NCI-H1417 treated with DMSO at 0.1 percent for 48 hours (cell line): ENCODE measurements at regions not wholly inside any gene's neighbourhood (a gene's known extent, or its start where the extent isn't known, plus 50 kb on each side); places are given as distances from the start of the nearest gene placed in this dataset.
"Not testable (repeated sequence)": the region's sequence is repeated elsewhere in the genome, so short reads cannot be mapped to it uniquely, and the experiment has no call there.

ENCODE experiments used
- DNase-seq: peaks from one replicate; lab custom pipeline; 2025; lab: John Stamatoyannopoulos, UW

- DNase-seq, result no peak
Observed at GRCh38 chr21:36591326-36591970, 107.5 kb upstream of the SIM2 start.

DNA sequence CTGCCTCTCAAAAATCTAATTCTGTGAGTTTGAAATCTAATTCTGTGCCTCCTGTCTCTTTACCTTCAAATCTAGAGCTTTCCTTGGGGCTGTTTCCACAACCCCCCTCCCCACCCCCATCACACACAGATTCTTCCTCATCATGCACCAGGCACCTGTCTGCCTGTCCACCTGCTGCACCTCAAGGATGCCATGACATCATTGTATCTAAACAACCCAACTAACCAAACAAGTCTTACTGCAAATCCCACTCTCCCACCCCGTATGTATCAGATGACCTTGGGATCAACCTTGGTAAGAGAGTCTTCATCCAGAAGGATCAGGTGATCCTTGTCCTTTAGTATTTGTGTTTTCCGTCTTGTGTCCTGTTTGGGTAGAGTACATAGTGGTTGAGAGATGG is 102.7 kb upstream of the SIM2 start:
- DNase-seq, result no peak

DNA sequence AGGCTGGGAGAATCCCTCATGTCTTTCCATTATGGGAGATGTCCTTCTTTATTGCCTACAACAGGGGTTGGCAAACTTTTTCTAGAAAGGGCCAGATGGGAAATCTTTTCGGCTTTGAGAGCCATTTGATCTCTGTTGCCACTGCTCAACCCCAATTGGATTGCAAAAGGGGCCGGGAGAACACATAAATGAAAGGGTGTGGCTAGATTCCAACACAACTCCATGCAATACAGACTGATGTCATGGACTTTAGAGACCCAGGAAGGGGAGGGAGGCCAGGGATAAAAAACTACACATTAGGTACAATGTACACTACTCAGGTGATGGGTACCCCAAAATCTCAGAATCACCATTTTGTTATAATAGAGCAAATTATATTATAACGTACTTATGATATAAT is 97.6 kb upstream of the SIM2 start:
- DNase-seq, result no peak

GRCh38 chr21:36602735-36603134 is 96.2 kb upstream of the SIM2 start:
- no peak for DNase-seq

DNA sequence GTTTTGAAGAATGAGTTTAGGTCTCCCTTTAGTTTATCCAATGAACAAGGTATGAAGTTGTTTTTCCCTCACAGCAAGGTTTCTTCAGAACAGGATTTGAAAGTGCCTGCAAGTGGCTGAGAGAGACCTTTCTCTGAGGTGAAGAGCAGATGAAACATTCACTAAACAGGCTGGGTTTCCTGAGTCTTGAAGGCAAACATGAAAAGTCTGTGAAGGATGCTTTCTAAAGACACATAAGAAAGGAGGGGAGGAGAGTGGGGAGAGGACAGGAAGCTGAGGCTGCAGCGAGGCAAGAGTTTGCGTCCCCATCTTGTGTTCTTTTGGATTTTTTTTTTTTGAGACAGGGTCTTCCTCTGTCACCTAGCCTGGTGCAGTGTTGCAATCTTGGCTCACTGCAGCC is 95.7 kb upstream of the SIM2 start:
- DNase-seq, result no peak

DNA sequence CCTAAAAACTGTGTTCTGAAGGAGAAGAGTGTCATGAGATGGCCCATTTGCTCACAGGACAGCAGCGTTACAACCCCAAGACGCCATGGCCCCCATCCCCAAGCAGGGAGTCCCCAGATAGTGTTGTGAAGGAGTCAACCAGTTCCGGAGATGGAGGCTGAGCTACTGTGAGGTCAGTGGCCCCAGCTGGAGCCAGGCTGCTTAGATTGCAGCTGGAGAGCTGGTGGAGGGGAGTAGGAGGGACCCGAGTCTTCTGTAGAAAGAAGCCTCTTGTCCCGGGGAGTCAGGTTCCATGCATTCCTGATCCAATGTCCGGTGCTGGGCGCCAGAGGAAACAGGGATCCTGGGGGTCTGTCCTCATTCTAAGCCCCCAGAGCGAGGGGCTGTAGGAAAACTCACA is 93.5 kb upstream of the SIM2 start:
- DNase-seq, result no peak

DNA sequence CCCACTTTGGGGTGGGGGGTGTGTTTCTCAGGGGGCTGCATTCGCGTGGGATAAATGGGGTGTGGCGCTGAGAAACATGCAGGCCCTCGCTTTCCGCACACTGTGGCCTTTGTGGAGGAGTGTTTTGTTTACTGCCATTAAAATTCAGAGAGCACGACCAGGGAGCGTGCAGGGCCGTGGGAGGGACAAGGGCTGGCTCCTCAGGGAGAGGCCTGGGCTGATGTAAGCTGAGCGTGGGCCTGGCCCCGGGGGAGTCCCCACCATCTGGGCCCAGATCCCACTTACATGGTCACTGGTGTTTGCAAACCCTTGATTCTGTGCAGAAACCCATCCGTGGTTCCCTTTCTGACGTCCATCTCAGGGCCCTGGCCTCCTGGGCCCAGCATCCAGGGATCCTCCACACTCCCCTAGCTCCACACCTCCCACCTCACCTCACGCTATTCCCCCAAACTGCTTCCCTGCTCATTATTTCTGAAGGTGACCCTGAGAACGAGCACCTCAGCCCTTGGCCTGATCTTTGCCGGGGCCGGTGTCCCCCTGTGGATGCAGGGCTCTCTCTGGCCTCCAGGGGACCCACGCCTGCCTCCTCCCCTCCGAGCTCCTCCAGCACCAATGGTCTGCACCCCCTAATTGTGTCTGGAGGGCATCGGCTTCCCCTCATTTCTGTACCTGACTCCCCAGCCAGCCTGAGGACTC is 92.5 kb upstream of the SIM2 start:
- DNase-seq, result no peak

GRCh38 chr21:36606983-36607325 is 92.0 kb upstream of the SIM2 start:
- no peak for DNase-seq

DNA sequence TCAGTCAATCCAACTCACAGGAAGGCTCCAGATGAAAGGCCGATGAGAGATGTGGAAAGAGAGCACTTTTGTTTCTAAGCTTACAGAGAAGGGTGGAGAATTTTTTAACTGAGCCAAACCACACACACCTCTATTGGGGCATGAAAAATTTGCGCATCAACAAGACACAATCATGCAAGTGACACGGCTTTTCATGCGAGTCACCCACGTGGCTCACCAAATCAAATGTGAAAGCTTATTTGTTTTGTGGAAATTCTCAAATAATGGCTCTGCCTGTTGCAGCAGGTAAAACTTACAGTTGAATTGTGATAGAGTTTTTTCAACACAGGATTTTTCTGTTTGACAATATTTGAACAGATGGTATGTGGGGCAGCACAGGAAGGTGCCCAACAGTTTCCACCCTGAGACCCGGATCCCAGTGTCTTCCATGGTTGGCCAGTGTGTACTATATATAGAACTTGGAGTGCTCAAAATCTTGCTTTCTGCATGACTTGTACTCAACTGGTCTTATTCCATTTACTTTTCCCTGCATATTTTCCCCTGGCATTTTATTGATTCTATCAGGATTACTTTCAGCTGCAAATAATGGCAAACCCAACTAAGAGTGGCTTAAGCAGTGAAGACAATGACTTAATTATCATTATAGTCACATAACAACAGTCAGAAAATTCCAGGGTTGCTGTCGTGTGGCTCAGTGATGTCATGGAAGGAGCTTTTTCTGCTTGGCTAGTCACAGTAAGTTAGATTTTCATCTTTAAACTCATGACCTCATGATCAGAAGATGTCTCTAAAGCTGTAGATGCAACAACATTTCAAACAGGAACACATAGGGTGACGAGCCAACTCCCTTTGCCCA is 90.6 kb upstream of the SIM2 start:
- no peak for DNase-seq

DNA sequence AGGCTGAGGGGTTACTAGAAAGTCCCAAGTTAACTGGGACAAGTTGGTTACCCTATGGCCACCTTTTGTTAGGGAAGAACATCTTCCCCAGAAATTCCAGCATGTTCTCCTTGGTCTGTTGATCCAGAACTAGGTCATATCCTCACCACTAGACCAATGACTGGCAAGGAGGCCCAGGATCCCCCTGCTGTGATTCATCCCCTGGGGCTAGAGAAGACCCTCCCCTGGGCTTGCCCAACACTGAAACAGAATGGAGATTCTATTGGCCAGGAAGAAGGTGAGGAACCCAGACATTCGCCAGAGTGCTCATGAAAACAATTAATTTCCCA is 90.1 kb upstream of the SIM2 start:
- no peak for DNase-seq

- DNase-seq, result no peak
Observed at GRCh38 chr21:36609654-36610053, 89.3 kb upstream of the SIM2 start.

DNA sequence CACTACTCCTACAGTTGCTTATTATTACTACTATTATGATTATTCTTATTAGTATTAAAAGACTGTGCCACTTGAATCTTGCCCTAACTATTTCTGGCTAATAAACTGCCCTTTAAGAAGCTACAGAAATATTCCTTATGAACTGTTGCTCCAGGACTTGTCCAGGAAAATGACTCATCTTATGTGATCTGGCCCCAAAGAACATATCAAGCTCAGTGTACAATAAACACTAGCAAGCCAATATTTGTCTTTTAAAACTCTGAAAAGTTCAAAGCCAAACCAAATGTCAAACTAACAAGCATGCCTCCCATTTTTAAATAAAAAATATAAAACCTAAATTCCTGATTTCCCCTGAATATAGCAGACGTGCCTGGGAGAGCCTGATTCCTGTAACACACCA is 88.7 kb upstream of the SIM2 start:
- DNase-seq, result no peak

DNA sequence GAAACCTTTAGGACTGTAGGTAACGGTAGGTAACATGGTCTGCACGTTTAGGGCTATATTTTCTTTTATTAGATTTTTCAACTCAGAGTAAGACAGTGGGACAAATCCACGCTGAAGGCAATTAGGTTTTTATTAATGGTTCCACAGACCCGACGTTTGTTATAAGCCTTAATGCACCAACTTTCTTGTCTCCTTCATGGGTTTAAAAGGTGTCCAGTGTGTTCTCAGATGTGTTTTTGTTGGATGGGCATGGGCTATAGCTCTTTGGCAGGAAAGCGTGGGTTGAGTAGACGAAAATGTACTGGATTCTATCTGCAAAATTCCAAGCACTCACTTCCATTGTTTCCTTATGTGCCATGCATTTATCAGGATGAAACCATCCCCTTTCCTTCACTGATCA is 88.0 kb upstream of the SIM2 start:
- no peak for DNase-seq

GRCh38 chr21:36611379-36611778 is 87.5 kb upstream of the SIM2 start:
- no peak for DNase-seq

GRCh38 chr21:36613059-36613458 is 85.9 kb upstream of the SIM2 start:
- DNase-seq, result no peak

- no peak for DNase-seq
Observed at GRCh38 chr21:36613554-36613953, 85.4 kb upstream of the SIM2 start.

DNA sequence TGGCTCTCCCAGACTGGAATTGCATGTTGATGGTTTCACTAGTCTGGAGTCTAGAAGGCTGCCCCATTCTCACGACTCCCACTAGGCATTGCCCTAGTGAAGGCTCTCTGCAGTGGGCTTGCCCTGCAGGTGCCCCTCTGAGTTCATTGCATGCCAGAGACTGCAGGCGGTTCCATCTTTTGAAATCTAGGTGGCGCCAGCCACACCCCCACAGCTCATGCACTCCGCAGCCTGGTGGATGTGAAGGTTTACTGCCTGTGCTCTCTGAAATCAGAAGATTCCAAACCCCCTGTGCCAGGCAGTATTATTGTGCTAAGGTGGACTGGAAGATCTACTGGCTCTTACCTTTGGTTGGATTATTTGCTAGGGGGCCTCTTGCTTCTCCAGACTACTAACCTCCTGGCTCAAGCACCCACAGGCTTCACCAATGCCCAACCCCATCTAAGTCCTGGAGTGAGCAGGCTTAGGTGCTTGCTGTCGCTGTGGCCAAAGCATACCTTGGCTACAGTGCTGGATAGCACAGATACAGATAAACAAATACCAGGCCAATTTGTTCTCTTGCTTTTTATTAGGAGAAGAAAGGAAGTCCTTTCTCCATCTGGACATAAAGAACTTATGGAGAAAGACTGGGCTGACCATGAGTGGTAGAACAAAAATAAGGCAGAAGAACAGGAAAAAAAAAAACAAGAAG is 83.5 kb upstream of the SIM2 start:
- no peak for DNase-seq

- not testable (repeated sequence) for DNase-seq
Observed at GRCh38 chr21:36616773-36617172, 82.1 kb upstream of the SIM2 start.

DNA sequence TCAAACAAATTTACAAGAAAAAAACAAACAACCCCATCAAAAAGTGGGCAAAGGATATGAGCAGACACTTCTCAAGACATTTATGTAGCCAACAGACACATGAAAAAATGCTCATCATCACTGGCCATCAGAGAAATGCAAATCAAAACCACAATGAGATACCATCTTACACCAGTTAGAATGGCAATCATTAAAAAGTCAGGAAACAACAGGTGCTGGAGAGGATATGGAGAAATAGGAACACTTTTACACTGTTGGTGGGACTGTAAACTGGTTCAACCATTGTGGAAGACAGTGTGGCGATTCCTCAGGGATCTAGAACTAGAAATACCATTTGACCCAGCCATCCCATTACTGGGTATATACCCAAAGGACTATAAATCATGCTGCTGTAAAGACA is 77.1 kb upstream of the SIM2 start:
- DNase-seq, result not testable (repeated sequence)

DNA sequence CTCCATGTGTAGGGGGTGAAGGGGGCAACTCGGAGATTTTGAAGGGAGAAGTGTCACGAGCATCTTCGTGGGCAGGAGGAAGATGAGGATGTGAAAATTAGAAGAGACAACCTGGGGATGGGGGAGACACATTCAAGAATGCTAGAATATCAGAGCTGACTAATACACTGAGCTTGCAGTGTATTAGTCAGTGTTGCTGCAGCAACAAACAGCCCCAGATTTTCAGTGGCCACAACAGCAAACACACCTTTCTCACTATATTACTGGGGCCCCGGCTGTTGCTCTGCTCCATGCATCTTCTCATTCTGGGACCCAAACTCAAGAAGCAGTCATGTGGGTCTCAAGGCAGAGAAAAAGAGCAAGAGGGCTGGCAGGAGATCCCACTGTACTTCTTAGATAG is 74.8 kb upstream of the SIM2 start:
- DNase-seq, result no peak

GRCh38 chr21:36626791-36627190 is 72.1 kb upstream of the SIM2 start:
- no peak for DNase-seq

- no peak for DNase-seq
Observed at GRCh38 chr21:36627242-36627641, 71.7 kb upstream of the SIM2 start.

- DNase-seq, result no peak
Observed at GRCh38 chr21:36628106-36628505, 70.8 kb upstream of the SIM2 start.
